Stimulated activated naive CD8-positive, alpha-beta T cell treated with anti-CD3 and anti-CD28 coated beads, Interleukin-15, amount 100 ng/mL, for 72 hours (primary cell): ENCODE measurements at regions not wholly inside any gene's neighbourhood (a gene's known extent, or its start where the extent isn't known, plus 50 kb on each side); places are given as distances from the start of the nearest gene placed in this dataset.
A peak's percentile ranks its signal among the peaks of the same experiment; 100 is the strongest.

ENCODE experiments used
- ATAC-seq: fragments of 150-1000 bp; cut with Tn5 transposase; 2 replicates; pipeline ENCODE4 v1.10.0; 2021; ENCODE audit warnings: mild to moderate bottlenecking, moderate library complexity
- DNase-seq, 2 donors: peaks; one replicate each; pipeline ENCODE4 v3.0.0; 2021 to 2022
- H3K27ac Mint-ChIP-seq, 2 donors: one replicate each; pipeline ENCODE4 v1.8.0; 2022; ENCODE audit warnings: mild to moderate bottlenecking in 2 of 2, mixed read lengths in 2 of 2, moderate library complexity in 2 of 2
- H3K27me3 Mint-ChIP-seq: one replicate; pipeline ENCODE4 v1.8.0; 2022; ENCODE audit warnings: mixed read lengths
- H3K4me1 Mint-ChIP-seq: one replicate; pipeline ENCODE4 v1.8.0; 2022; ENCODE audit warnings: mild to moderate bottlenecking, mixed read lengths
- H3K4me3 Mint-ChIP-seq, 2 donors: one replicate each; pipeline ENCODE4 v1.8.0; 2022; ENCODE audit warnings: mild to moderate bottlenecking in 2 of 2, mixed read lengths in 2 of 2, moderate library complexity in 1 of 2
- H3K9me3 Mint-ChIP-seq, 2 donors: one replicate each; pipeline ENCODE4 v1.8.0; 2022; ENCODE audit warnings: mixed read lengths in 2 of 2

DNA sequence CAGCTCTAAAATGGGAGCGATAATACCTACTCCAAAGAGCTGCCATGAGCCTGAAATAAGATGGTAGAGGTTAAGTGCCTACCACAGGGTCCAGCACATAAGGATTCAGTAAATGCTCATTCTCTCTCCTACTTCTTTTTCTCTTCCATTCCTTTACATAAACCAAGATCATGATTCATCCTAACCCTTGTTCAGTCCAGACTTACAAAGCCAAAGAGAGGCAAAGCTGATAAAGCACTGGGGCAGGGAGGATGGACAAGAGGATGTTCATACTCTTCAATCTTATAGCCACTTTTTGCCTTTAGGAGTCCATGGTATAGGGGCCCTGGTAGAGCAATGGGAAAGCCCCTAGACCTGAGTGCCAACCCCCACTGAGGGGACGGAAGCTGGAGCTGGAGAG, 75.6 kb upstream of the PKDCC start:
- H3K27me3 Mint-ChIP-seq, result no peaks in the 10 kb centered on the region
- H3K4me3 Mint-ChIP-seq, result no peak overlapping the region
- no peak overlapping the region for H3K27ac Mint-ChIP-seq

GRCh38 chr2:41972819-41973218, 75.0 kb upstream of the PKDCC start:
- peaks cover 0 to 2% of the 10 kb centered on the region in 2 donors for H3K9me3 Mint-ChIP-seq
- no peaks in the 10 kb centered on the region for H3K27me3 Mint-ChIP-seq
- DNase-seq (no peak), ATAC-seq (no peak)
- H3K4me3 Mint-ChIP-seq, result no peak overlapping the region
- no peak overlapping the region for H3K27ac Mint-ChIP-seq
- no peaks in the 10 kb centered on the region for H3K4me1 Mint-ChIP-seq

More for the DNA sequence above, 75.6 kb upstream of the PKDCC start:
- no peak for ATAC-seq
- Mint-ChIP-seq H3K4me1 (no peaks in the 10 kb centered on the region), H3K9me3 (no peaks in the 10 kb centered on the region)
- no peak for DNase-seq

- H3K9me3 Mint-ChIP-seq, result peaks cover 0 to 5% of the 10 kb centered on the region in 2 donors
These were observed 74.0 kb upstream of the PKDCC start for GRCh38 chr2:41973871-41974270.

DNA sequence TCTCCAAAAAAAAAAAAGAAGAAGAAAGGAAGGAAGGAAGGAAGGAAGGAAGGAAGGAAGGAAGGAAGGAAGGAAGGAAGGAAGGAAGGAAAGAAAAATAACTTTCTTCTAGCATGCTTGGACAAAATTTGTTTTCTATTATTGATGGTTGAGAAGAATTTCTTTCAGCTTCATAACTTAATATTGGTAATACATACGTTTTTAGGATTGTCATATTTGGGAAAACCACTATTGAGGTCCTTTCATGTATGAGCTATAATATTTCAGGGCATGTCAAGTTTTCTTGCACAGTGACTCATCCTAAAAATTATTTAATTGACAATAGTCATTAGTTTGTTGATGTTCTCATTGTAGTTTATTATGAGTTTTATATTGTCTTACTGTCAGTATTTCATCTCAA, 66.4 kb upstream of the PKDCC start:
- H3K27ac Mint-ChIP-seq, result no peak overlapping the region
- H3K4me3 Mint-ChIP-seq, result no peak overlapping the region
- H3K9me3 Mint-ChIP-seq, result peaks cover 0 to 5% of the 10 kb centered on the region in 2 donors
- DNase-seq (no peak), ATAC-seq (no peak)
- H3K27me3 Mint-ChIP-seq, result peaks cover 13% of the 10 kb centered on the region
- no peaks in the 10 kb centered on the region for H3K4me1 Mint-ChIP-seq

More at GRCh38 chr2:41973871-41974270, 74.0 kb upstream of the PKDCC start:
- no peaks in the 10 kb centered on the region for H3K4me1 Mint-ChIP-seq
- DNase-seq, result no peak
- H3K27ac Mint-ChIP-seq, result no peak overlapping the region
- no peak for ATAC-seq
- H3K27me3 Mint-ChIP-seq, result no peaks in the 10 kb centered on the region
- no peak overlapping the region for H3K4me3 Mint-ChIP-seq

GRCh38 chr2:41985573-41986095, 62.2 kb upstream of the PKDCC start:
- Mint-ChIP-seq H3K27ac (no peak overlapping the region), H3K9me3 (no peaks in the 10 kb centered on the region), H3K4me3 (no peak overlapping the region), H3K27me3 (peaks cover 31% of the 10 kb centered on the region), H3K4me1 (no peaks in the 10 kb centered on the region)
- ATAC-seq, result no peak
- no peak for DNase-seq

- H3K27ac Mint-ChIP-seq, result peak overlapping the region in 1 of 2 donors; percentile 96
- H3K9me3 Mint-ChIP-seq, result no peaks in the 10 kb centered on the region
- no peak overlapping the region for H3K4me3 Mint-ChIP-seq
- H3K4me1 Mint-ChIP-seq, result no peaks in the 10 kb centered on the region
- DNase-seq, result no peak
- peaks cover 31% of the 10 kb centered on the region for H3K27me3 Mint-ChIP-seq
- no peak for ATAC-seq
These were observed 58.2 kb upstream of the PKDCC start for GRCh38 chr2:41989501-41990180.

- no peak overlapping the region for H3K27ac Mint-ChIP-seq
- ATAC-seq, result no peak
- H3K4me3 Mint-ChIP-seq, result no peak overlapping the region
- H3K4me1 Mint-ChIP-seq, result no peaks in the 10 kb centered on the region
- DNase-seq, result no peak
- no peaks in the 10 kb centered on the region for H3K9me3 Mint-ChIP-seq
- H3K27me3 Mint-ChIP-seq, result peaks cover 29% of the 10 kb centered on the region
These were observed 57.6 kb upstream of the PKDCC start for GRCh38 chr2:41990245-41990644.

DNA sequence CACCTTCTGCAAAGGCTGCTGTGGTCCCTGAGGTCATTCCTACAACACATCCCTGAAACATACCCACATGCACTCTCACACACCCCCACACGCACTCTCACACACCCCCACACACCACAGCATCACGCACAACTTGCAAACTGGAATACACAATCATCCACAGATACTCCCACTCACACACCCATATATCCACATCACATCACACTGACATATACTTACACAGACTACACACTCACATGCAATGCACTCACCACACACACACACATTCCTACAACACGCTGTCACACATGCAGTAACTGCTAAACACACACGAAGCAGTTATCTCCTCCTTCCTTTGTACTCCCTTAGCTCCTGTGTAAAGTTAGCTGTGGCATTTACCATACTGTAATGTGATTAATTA, 57.1 kb upstream of the PKDCC start:
- no peaks in the 10 kb centered on the region for H3K4me1 Mint-ChIP-seq
- DNase-seq, result no peak
- ATAC-seq, result peak; percentile 16

GRCh38 chr2:41992056-41992642, 55.7 kb upstream of the PKDCC start:
- no peak for DNase-seq

More for the DNA sequence above, 57.1 kb upstream of the PKDCC start:
- no peaks in the 10 kb centered on the region for H3K9me3 Mint-ChIP-seq
- H3K4me3 Mint-ChIP-seq, result no peak overlapping the region
- H3K27me3 Mint-ChIP-seq, result peaks cover 25% of the 10 kb centered on the region
- no peak overlapping the region for H3K27ac Mint-ChIP-seq

GRCh38 chr2:41992671-41993434, 55.0 kb upstream of the PKDCC start:
- Mint-ChIP-seq H3K4me3 (no peak overlapping the region), H3K27ac (no peak overlapping the region), H3K27me3 (peaks cover 20% of the 10 kb centered on the region), H3K9me3 (peaks cover 0 to 7% of the 10 kb centered on the region in 2 donors), H3K4me1 (no peaks in the 10 kb centered on the region)
- no peak for ATAC-seq
- no peak for DNase-seq

More at GRCh38 chr2:41992056-41992642, 55.7 kb upstream of the PKDCC start:
- ATAC-seq, result no peak
- Mint-ChIP-seq H3K4me1 (no peaks in the 10 kb centered on the region), H3K4me3 (no peak overlapping the region), H3K9me3 (peaks cover 0 to 4% of the 10 kb centered on the region in 2 donors), H3K27ac (no peak overlapping the region), H3K27me3 (peaks cover 16% of the 10 kb centered on the region)

GRCh38 chr2:41993435-41993925, 54.3 kb upstream of the PKDCC start:
- no peak for DNase-seq
- H3K4me3 Mint-ChIP-seq, result no peak overlapping the region
- H3K9me3 Mint-ChIP-seq, result peaks cover 0 to 7% of the 10 kb centered on the region in 2 donors
- peaks cover 20% of the 10 kb centered on the region for H3K27me3 Mint-ChIP-seq
- ATAC-seq, result no peak
- H3K4me1 Mint-ChIP-seq, result no peaks in the 10 kb centered on the region
- no peak overlapping the region for H3K27ac Mint-ChIP-seq

DNA sequence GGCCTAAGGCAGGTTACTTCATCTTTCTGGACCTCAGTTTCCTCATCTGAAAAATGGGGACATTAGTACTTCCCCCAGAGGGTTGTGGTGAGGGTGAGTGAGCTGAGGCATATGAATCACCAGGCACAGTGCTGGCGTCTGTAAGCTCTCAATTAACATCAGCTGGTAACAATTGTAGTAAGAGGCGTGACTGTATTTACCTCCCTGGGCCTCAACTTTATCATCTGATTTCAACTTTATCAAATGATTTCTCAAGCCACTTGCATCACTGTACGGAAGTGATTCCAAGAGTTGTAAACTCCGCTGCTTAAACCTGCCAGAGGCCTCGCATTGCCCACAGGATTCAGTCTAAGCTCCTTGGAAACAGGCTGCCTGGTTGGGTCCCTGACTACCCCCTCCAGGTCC, 53.6 kb upstream of the PKDCC start:
- Mint-ChIP-seq H3K4me3 (no peak overlapping the region), H3K9me3 (peaks cover 0 to 7% of the 10 kb centered on the region in 2 donors), H3K27ac (no peak overlapping the region)

GRCh38 chr2:41994661-41995060, 53.2 kb upstream of the PKDCC start:
- DNase-seq (no peak), ATAC-seq (no peak)
- H3K27ac Mint-ChIP-seq, result no peak overlapping the region
- no peaks in the 10 kb centered on the region for H3K4me1 Mint-ChIP-seq
- peaks cover 12% of the 10 kb centered on the region for H3K27me3 Mint-ChIP-seq
- H3K9me3 Mint-ChIP-seq, result peaks cover 0 to 7% of the 10 kb centered on the region in 2 donors
- no peak overlapping the region for H3K4me3 Mint-ChIP-seq

More for the DNA sequence above, 53.6 kb upstream of the PKDCC start:
- Mint-ChIP-seq H3K27me3 (peaks cover 16% of the 10 kb centered on the region), H3K4me1 (no peaks in the 10 kb centered on the region)
- no peak for DNase-seq
- no peak for ATAC-seq

DNA sequence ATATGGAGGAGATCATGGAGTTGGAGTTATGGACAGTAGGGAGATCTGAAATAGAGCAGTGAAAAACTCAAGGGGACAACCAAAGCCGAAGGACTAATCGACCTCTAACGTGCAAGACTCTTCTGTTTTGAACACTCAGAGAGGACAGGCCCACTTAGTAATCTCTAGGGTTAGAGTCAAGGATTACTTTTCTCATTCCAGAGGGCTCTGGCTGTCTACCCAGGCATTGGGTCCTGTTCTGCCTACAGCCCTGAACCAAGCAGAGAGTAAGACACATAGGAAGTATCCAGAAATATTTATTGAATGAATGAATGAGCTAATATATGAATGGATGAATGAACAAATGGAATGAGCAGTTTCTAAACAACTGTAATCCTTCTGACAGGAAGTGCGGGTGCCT, 50.3 kb upstream of the PKDCC start:
- ATAC-seq, result no peak
- no peak overlapping the region for H3K27ac Mint-ChIP-seq
- no peak overlapping the region for H3K4me3 Mint-ChIP-seq
- DNase-seq, result no peak
- H3K4me1 Mint-ChIP-seq, result no peaks in the 10 kb centered on the region
- peaks cover 0 to 15% of the 10 kb centered on the region in 2 donors for H3K9me3 Mint-ChIP-seq
- H3K27me3 Mint-ChIP-seq, result peaks cover 10% of the 10 kb centered on the region
